ENCODE measurements at regions not wholly inside any gene's neighbourhood (a gene's known extent, or its start where the extent isn't known, plus 50 kb on each side); places are given as distances from the start of the nearest gene placed in this dataset.

DNA sequence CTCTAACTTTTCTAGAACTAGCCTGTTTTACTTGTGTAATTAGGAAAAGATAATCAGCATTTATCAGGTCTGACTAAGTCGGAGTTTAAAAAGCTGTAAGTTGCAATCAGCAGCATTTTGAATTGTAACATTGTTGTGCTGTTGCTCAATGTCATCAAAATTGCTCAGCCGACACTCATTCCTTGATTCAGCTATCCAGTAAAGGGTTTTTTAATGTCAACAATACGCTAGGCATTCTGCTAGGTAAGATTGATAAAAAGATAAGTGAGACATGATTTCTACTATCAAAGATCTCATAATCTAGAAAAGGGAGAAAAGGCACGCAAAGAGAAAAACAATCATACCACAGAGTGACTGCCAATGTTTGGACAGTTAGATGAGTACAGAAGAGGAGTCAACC is 327.1 kb upstream of the CDH2 start:
- no peak overlapping the region for H3K27ac ChIP-seq (ENCODE audit: extremely low read depth, low read depth, low read length)
- CTCF ChIA-PET: no interaction called here
- H3K9me3 ChIP-seq (ENCODE audit: control insufficient read depth, insufficient read depth, low read depth, low read length): no peaks in the 10 kb centered on the region
- no peaks in the 10 kb centered on the region for H3K4me1 ChIP-seq (ENCODE audit: control insufficient read depth, insufficient read depth, low read length)
- H3K36me3 ChIP-seq (ENCODE audit: control insufficient read depth in 2 of 2, insufficient read depth in 1 of 2, low read length in 2 of 2): no peaks in the 10 kb centered on the region
- POLR2A ChIA-PET: no interaction called here
- H3K4me3 ChIP-seq (ENCODE audit: low read depth, low read length): no peak overlapping the region
- TF ChIP-seq ZNF473 (tag by site-specific recombination; IDR thresholded peaks at IDR 0.05): no peak
- no peak for TF ChIP-seq ZNF416 (tag by site-specific recombination; IDR thresholded peaks at IDR 0.05)
- TF ChIP-seq ZNF560 (tag by site-specific recombination; IDR thresholded peaks at IDR 0.05; ENCODE audit: borderline replicate concordance): no peak
- TF ChIP-seq ZNF660 (tag by site-specific recombination; IDR thresholded peaks at IDR 0.05): no peak
- TF ChIP-seq, protein P1, sequence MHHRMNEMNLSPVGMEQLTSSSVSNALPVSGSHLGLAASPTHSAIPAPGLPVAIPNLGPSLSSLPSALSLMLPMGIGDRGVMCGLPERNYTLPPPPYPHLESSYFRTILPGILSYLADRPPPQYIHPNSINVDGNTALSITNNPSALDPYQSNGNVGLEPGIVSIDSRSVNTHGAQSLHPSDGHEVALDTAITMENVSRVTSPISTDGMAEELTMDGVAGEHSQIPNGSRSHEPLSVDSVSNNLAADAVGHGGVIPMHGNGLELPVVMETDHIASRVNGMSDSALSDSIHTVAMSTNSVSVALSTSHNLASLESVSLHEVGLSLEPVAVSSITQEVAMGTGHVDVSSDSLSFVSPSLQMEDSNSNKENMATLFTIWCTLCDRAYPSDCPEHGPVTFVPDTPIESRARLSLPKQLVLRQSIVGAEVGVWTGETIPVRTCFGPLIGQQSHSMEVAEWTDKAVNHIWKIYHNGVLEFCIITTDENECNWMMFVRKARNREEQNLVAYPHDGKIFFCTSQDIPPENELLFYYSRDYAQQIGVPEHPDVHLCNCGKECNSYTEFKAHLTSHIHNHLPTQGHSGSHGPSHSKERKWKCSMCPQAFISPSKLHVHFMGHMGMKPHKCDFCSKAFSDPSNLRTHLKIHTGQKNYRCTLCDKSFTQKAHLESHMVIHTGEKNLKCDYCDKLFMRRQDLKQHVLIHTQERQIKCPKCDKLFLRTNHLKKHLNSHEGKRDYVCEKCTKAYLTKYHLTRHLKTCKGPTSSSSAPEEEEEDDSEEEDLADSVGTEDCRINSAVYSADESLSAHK (tag by site-specific recombination; IDR thresholded peaks at IDR 0.05): no peak

DNA sequence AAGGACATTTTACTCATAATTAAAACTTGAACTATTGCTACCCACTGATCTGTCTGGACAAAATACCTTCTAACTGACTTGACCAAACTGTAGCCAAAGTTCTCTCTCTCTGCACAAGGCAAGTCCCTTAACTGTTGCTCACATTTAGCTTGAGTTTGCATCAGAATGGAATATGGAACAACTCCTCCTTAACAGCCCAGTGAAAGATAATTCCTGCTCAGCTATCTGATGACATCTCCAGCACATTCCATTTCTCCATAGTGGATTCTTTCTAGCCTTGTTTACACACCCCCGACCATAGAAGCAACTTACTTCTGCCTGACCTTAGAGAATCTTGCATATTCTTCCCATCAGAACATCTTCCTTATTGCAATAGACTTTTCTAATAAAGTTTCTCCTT is 317.2 kb upstream of the CDH2 start:
- no peaks in the 10 kb centered on the region for H3K36me3 ChIP-seq (ENCODE audit: control insufficient read depth in 2 of 2, insufficient read depth in 1 of 2, low read length in 2 of 2)
- H3K4me1 ChIP-seq (ENCODE audit: control insufficient read depth, insufficient read depth, low read length): no peaks in the 10 kb centered on the region
- no peaks in the 10 kb centered on the region for H3K9me3 ChIP-seq (ENCODE audit: control insufficient read depth, insufficient read depth, low read depth, low read length)
- no peak overlapping the region for H3K4me3 ChIP-seq (ENCODE audit: low read depth, low read length)
- ChIA-PET POLR2A (no interaction called here), CTCF (no interaction called here)
- H3K27ac ChIP-seq (ENCODE audit: extremely low read depth, low read depth, low read length): no peak overlapping the region
- TF ChIP-seq PRDM1 (tag by site-specific recombination; IDR thresholded peaks at IDR 0.05): no peak
- TF ChIP-seq, protein P2, sequence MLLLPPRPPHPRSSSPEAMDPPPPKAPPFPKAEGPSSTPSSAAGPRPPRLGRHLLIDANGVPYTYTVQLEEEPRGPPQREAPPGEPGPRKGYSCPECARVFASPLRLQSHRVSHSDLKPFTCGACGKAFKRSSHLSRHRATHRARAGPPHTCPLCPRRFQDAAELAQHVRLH (tag by site-specific recombination; IDR thresholded peaks at IDR 0.05): no peak
- no peak for TF ChIP-seq ZBTB1 (tag by site-specific recombination; IDR thresholded peaks at IDR 0.05)
- TF ChIP-seq, protein P3, sequence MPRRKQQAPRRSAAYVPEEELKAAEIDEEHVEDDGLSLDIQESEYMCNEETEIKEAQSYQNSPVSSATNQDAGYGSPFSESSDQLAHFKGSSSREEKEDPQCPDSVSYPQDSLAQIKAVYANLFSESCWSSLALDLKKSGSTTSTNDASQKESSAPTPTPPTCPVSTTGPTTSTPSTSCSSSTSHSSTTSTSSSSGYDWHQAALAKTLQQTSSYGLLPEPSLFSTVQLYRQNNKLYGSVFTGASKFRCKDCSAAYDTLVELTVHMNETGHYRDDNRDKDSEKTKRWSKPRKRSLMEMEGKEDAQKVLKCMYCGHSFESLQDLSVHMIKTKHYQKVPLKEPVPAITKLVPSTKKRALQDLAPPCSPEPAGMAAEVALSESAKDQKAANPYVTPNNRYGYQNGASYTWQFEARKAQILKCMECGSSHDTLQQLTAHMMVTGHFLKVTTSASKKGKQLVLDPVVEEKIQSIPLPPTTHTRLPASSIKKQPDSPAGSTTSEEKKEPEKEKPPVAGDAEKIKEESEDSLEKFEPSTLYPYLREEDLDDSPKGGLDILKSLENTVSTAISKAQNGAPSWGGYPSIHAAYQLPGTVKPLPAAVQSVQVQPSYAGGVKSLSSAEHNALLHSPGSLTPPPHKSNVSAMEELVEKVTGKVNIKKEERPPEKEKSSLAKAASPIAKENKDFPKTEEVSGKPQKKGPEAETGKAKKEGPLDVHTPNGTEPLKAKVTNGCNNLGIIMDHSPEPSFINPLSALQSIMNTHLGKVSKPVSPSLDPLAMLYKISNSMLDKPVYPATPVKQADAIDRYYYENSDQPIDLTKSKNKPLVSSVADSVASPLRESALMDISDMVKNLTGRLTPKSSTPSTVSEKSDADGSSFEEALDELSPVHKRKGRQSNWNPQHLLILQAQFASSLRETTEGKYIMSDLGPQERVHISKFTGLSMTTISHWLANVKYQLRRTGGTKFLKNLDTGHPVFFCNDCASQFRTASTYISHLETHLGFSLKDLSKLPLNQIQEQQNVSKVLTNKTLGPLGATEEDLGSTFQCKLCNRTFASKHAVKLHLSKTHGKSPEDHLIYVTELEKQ (tag by site-specific recombination; IDR thresholded peaks at IDR 0.05; ENCODE audit: borderline replicate concordance): no peak
- TF ChIP-seq SP2 (tag by site-specific recombination; IDR thresholded peaks at IDR 0.05): no peak
- TF ChIP-seq, protein P4, sequence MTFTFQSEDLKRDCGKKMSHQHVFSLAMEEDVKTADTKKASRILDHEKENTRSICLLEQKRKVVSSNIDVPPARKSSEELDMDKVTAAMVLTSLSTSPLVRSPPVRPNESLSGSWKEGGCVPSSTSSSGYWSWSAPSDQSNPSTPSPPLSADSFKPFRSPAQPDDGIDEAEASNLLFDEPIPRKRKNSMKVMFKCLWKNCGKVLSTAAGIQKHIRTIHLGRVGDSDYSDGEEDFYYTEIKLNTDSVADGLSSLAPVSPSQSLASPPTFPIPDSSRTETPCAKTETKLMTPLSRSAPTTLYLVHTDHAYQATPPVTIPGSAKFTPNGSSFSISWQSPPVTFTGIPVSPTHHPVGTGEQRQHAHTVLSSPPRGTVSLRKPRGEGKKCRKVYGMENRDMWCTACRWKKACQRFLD (tag by site-specific recombination; IDR thresholded peaks at IDR 0.05): no peak

DNA sequence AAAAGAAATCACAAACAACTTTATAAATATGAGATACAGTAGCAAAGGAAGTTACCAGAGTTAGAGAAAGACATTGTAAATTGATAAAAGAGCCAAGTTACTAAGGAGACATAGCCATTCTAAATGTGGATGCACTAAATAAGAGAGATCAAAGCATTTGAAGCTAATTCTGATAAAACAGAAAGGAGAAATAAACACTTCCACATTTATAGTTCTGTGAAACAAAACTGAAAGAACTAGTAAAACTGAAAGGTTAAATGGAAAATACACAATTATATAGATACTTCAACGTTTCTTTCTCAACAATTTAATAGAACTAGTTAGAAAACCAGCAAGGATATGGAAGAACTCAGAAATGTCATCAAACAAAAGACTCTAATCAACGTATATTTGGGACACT is 309.0 kb upstream of the CDH2 start:
- Histone ChIP-seq H3K4me3 (ENCODE audit: low read depth, low read length) (no peak overlapping the region), H3K9me3 (ENCODE audit: control insufficient read depth, insufficient read depth, low read depth, low read length) (no peaks in the 10 kb centered on the region), H3K27ac (ENCODE audit: extremely low read depth, low read depth, low read length) (no peak overlapping the region), H3K36me3 (ENCODE audit: control insufficient read depth in 2 of 2, insufficient read depth in 1 of 2, low read length in 2 of 2) (no peaks in the 10 kb centered on the region), H3K4me1 (ENCODE audit: control insufficient read depth, insufficient read depth, low read length) (no peaks in the 10 kb centered on the region)
- ChIA-PET CTCF (no interaction called here), POLR2A (no interaction called here)
- TF ChIP-seq ZNF555 (tag by site-specific recombination; conservative IDR thresholded peaks at IDR 0.05): no peak
- TF ChIP-seq ZNF530 (tag by site-specific recombination; IDR thresholded peaks at IDR 0.05; ENCODE audit: low read depth): no peak
- TF ChIP-seq, protein P5, sequence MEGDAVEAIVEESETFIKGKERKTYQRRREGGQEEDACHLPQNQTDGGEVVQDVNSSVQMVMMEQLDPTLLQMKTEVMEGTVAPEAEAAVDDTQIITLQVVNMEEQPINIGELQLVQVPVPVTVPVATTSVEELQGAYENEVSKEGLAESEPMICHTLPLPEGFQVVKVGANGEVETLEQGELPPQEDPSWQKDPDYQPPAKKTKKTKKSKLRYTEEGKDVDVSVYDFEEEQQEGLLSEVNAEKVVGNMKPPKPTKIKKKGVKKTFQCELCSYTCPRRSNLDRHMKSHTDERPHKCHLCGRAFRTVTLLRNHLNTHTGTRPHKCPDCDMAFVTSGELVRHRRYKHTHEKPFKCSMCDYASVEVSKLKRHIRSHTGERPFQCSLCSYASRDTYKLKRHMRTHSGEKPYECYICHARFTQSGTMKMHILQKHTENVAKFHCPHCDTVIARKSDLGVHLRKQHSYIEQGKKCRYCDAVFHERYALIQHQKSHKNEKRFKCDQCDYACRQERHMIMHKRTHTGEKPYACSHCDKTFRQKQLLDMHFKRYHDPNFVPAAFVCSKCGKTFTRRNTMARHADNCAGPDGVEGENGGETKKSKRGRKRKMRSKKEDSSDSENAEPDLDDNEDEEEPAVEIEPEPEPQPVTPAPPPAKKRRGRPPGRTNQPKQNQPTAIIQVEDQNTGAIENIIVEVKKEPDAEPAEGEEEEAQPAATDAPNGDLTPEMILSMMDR (tag by site-specific recombination; IDR thresholded peaks at IDR 0.05): no peak
- no peak for TF ChIP-seq ZNF830 (tag by site-specific recombination; IDR thresholded peaks at IDR 0.05; ENCODE audit: low read depth)
- no peak for TF ChIP-seq KLF17 (tag by site-specific recombination; IDR thresholded peaks at IDR 0.05)
- TF ChIP-seq ZNF423 (tag by site-specific recombination; IDR thresholded peaks at IDR 0.05): no peak
- no peak for TF ChIP-seq ZNF157 (tag by site-specific recombination; IDR thresholded peaks at IDR 0.05)
- TF ChIP-seq ZNF416 (tag by site-specific recombination; IDR thresholded peaks at IDR 0.05): no peak
- TF ChIP-seq, protein P6, sequence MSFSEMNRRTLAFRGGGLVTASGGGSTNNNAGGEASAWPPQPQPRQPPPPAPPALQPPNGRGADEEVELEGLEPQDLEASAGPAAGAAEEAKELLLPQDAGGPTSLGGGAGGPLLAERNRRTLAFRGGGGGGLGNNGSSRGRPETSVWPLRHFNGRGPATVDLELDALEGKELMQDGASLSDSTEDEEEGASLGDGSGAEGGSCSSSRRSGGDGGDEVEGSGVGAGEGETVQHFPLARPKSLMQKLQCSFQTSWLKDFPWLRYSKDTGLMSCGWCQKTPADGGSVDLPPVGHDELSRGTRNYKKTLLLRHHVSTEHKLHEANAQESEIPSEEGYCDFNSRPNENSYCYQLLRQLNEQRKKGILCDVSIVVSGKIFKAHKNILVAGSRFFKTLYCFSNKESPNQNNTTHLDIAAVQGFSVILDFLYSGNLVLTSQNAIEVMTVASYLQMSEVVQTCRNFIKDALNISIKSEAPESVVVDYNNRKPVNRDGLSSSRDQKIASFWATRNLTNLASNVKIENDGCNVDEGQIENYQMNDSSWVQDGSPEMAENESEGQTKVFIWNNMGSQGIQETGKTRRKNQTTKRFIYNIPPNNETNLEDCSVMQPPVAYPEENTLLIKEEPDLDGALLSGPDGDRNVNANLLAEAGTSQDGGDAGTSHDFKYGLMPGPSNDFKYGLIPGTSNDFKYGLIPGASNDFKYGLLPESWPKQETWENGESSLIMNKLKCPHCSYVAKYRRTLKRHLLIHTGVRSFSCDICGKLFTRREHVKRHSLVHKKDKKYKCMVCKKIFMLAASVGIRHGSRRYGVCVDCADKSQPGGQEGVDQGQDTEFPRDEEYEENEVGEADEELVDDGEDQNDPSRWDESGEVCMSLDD (tag by site-specific recombination; IDR thresholded peaks at IDR 0.05): no peak
